Kidney tubule cell (primary cell): ENCODE measurements at regions not wholly inside any gene's neighbourhood (a gene's known extent, or its start where the extent isn't known, plus 50 kb on each side); places are given as distances from the start of the nearest gene placed in this dataset.
"Not testable (repeated sequence)": the region's sequence is repeated elsewhere in the genome, so short reads cannot be mapped to it uniquely, and the experiment has no call there.

ENCODE experiments used
- DNase-seq: peaks from one replicate; pipeline ENCODE4 v3.0.0-alpha.2; 2018; ENCODE audit warnings: low spot score

GRCh38 chr17:22265807-22266206 is 573.5 kb downstream of the KCNJ18 start:
- DNase-seq, result no peak

- no peak for DNase-seq
Measured at GRCh38 chr17:22266231-22266630, 573.9 kb downstream of the KCNJ18 start.

GRCh38 chr17:22267019-22267418 is 574.7 kb downstream of the KCNJ18 start:
- no peak for DNase-seq

DNA sequence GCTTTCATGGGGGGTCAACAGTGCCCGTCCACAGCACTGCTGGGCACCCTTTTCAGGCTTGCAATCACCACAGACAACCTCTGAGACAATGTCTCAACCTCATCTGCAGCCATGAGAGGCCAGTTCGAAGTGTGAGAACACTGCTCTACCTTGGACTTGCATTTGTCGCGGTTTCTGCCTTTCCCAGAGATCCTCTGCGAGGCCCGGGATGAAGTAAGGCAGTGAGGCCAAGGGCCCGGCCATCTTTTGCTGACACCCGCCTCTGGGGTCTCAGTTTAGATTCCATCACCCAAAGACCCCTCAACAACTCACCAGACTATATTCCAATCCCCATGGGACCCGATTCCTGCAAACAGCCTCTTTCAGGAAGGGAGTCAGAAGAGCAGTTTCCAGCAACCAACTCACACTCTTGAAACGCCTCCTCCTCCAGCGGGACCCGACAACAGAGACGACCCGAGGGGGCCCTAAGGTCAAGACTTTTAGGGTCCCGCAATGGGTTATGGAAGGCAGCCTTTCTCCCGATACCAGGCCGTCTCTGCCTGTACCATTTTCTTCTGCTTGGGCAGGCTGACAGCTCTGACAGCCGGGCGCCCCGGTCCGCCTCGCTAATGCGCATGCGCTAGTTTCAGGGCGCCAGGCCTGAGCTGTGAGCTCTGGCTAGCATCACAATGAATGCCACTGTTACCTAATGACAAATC is 576.0 kb downstream of the KCNJ18 start:
- DNase-seq, result no peak

DNA sequence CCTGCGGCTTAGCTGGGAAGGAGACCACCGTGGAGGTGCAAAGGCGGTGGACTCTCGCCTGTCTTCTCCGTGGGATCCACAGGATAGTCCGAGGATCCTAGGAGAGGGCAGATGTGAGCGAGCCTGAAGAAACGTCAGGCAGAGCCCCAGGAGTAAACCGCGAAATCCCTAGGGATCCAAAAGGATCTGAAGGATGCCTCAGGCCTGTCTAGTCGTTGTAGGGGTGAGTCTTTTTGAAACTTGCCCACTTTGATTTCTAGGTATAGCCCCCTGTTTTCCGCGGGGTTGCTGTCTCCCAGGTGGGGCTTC is 576.5 kb downstream of the KCNJ18 start:
- no peak for DNase-seq

- DNase-seq, result no peak
Measured at GRCh38 chr17:22270381-22270780, 578.1 kb downstream of the KCNJ18 start.

GRCh38 chr17:22270809-22271208 is 578.5 kb downstream of the KCNJ18 start:
- not testable (repeated sequence) for DNase-seq

- no peak for DNase-seq
Measured at GRCh38 chr17:22272363-22273146, 580.2 kb downstream of the KCNJ18 start.

- DNase-seq, result no peak
Measured at GRCh38 chr17:22273308-22273707, 581.0 kb downstream of the KCNJ18 start.

DNA sequence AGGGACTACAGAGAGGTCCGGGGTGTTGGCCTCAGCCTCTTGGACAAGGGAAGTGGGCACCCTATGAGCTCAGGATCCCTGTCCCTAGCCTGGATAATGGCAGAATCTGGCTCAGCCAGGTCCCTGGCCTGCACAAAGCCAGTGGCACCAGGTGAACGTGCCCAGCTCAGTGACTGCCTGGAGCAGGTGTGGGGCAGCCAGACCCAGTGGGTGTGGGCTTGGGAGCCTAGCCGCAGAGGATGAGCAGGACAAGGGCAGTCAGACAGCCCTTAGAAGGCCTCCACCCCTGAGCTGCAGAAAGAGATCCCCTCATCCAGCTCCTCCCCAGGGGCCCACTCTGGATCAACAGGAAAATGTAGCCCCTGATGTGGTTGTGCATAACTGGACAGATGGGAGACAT is 585.3 kb downstream of the KCNJ18 start:
- no peak for DNase-seq

DNA sequence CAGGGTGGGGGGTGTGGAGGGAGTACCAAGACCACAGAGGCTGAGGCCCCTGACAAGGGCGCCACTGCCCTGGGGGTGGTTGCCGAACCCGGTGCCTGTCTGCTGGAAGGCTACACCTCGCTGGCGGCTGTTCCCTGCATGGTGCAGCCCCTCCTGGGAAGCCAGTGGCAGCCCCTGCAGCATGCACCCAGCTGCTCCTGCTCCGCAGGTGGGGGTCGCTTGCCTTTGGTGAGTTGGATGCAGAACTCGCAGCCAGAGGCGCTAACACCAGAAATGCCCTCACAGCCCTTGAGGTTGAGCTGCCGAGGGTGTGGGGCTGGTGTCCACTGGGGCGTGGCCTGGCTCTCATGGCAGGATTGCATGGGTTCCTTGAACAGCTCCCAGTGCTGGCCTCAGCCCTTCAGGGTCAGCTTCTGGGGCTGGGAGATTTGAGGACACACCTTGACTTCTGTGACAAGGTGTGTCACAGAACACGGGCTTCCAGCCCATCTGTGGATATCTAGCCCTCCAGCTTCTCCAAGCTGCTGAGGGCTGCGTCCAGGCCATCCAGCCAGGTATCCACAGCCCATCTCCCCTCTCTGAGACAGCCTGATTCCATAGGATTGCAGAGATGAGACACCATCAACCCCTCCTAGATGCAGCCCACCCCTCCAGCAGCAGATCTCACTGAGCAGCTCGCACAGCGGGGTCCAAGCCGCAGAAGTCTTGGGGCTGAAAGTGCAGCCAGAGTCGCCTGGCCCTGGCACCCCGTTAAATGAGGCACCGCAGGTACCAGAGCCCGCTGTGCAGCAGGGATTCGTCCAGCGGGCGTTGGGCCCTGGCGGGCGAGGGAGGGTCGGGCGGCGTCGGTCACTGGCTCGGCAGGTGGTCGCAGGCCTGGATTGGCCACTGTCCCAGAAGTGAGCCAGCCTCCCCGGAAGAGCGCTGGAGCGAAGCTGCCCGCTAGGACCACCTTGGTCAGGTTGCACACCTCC is 586.3 kb downstream of the KCNJ18 start:
- no peak for DNase-seq

- DNase-seq, result no peak
Measured at GRCh38 chr17:22286337-22287041, 594.2 kb downstream of the KCNJ18 start.

GRCh38 chr17:22298484-22298951 is 606.2 kb downstream of the KCNJ18 start:
- DNase-seq, result not testable (repeated sequence)

DNA sequence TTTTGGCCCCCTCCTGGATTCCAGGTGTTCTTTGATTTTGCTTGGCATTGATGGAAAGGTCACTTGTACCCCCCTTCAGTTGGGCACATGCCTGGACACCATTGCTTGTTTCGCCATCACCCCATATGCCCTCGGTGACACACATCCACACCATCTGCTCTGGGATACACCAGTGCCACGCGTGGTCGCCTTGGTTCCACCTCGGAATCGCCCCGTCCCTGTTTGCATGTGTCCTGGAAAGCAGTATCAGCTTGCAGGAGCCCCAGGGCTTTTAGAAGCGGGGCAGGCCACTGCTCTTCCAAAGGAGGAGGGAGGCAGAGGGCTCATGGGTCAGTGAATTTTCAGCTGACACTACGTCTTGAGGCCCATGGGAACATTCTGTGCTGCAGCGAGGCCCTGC is 607.9 kb downstream of the KCNJ18 start:
- no peak for DNase-seq

GRCh38 chr17:22300731-22301352 is 608.5 kb downstream of the KCNJ18 start:
- DNase-seq, result no peak

GRCh38 chr17:22301353-22301745 is 609.0 kb downstream of the KCNJ18 start:
- DNase-seq, result no peak

DNA sequence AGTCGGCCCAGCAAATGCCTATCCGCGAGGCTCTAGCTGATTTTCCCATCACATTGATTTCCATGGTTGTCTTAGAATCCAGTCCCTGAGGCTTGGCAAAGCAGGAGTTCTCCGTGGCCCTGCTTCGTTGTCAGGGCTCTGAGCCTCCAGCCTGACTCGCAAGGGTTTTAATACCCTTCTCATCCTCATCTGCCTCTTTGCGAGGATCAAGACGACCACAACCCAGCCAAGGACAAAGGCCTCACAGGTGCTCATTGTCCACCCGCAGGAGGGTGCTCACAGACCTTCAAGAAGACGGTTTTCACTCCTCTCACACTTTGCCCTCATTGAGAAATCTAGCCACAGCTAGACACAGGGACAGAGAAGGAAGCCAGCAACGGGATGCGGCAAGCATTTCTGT is 610.8 kb downstream of the KCNJ18 start:
- no peak for DNase-seq

- DNase-seq, result no peak
Measured at GRCh38 chr17:22303865-22304264, 611.5 kb downstream of the KCNJ18 start.

- no peak for DNase-seq
Measured at GRCh38 chr17:22304667-22305303, 612.5 kb downstream of the KCNJ18 start.

DNA sequence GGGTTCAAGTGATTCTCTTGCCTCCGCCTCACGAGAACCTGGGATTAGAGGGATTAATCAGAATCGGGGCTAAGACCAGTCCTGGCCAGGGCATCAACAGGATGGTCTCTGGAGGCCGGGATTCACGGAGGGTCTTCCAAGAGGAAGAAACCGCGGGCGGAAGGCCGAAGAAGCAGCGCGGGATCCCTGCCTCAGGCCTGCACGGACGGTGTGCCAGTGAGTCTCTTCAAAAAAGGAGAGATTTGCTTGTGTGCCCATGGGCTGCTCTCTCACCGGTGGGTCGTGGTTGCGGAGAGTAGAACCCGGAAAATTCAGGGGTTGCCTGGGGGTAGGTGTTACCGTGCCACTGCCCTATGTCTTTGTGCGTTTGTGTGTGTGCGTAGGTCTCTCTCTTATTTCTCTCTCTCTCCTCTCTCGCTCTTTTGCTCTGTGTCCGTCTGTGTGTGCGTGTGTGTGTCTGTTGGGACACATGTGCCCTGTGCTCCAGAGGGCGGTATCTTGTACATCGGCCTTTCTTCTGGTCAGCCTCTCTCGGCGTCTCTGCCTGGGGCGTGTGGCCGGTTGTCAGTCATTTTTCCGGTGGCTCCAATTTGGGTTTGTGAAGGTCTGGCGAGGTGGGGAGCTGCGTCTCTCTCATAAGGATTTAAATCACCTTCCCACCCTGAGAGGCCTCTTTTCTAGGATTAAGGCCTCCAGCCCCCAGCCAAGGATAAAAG is 613.2 kb downstream of the KCNJ18 start:
- DNase-seq, result no peak
